Tibial artery (tissue), 4 donors: ENCODE measurements at regions not wholly inside any gene's neighbourhood (a gene's known extent, or its start where the extent isn't known, plus 50 kb on each side); places are given as distances from the start of the nearest gene placed in this dataset.

Experiments used
- DNase-seq, 2 donors: peaks; one replicate each; pipeline ENCODE4 v3.0.0-alpha.2; 2019
- H3K27ac ChIP-seq, 2 donors: fragments of 200-600 bp; sonication (generic) in 1 of 2; 1 replicate in 1 of 2; 2 replicates in 1 of 2; pipeline ENCODE4 v1.5.1; 2018 to 2019; ENCODE audit warnings: mild to moderate bottlenecking in 1 of 2
- H3K27me3 ChIP-seq, 2 donors: fragments of 200-600 bp; sonication (generic) in 1 of 2; one replicate each; pipeline versions ENCODE4 v1.5.1 to v1.6.0; 2016 to 2019
- H3K36me3 ChIP-seq, 3 donors: fragments of 200-600 bp; sonication (generic) in 2 of 3; one replicate each; pipeline ENCODE4 v1.5.1; 2016 to 2019; ENCODE audit warnings: mild to moderate bottlenecking in 2 of 3
- H3K4me1 ChIP-seq, 4 donors: fragments of 200-600 bp; sonication (generic) in 2 of 4; 1 replicate in 3 of 4; 2 replicates in 1 of 4; pipeline ENCODE4 v1.5.1; 2016 to 2019
- H3K4me3 ChIP-seq, 2 donors: fragments of 200-600 bp; sonication (generic) in 1 of 2; 1 replicate in 1 of 2; 2 replicates in 1 of 2; pipeline ENCODE4 v1.5.1; 2018 to 2019; ENCODE audit warnings: mild to moderate bottlenecking in 2 of 2
- H3K9me3 ChIP-seq, 3 donors: fragments of 200-600 bp; sonication (generic) in 1 of 3; one replicate each; pipeline ENCODE4 v1.5.1; 2016 to 2019
- intact Hi-C: fragments of 100-400 bp; cut with DNase I; formaldehyde crosslinking; loops from one replicate; pipeline ENCODE4 v1.15.0; 2023; ENCODE audit warnings: low total_unique reads
- TF ChIP-seq, protein P1 (sequence below), 2 experiments: fragments of 200-600 bp in 1 of 2; fragments of 450-650 bp in 1 of 2; IDR thresholded peaks; one replicate each; pipeline ENCODE4 v1.5.1; 2017 to 2019; ENCODE audit warnings: antibody characterized with exemption in 2 of 2, mild to moderate bottlenecking in 1 of 2, moderate library complexity in 1 of 2

DNA sequence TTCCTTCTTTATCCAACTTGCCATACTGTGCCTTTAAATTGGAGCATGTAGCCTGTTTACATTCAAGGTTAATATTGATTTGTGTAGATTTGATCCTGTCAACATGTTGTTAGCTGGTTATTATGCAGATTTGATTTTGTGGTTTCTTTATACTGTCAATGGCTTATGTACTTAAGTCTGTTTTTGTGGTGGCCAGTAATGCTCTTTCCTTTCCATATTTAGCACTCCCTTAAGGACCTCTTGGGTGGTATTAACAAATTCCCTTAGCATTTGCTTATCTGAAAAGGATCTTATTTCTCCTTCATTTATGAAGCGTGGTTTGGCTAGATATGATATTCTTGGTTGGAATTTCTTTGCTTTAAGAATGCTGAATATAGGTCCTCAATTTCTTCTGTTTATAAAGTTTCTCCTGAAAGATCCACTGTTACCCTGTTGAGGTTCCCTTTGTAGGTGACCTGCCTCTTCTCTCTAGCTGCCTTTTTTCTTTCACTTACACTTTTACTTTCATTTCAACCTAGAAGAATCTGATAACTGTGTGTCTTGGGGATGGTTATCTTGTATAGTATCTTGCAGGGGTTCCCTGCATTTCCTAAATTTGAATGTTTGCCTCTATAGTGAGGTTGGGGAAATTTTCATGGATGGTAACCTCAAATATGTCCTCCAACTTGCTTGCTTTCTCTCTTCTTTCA is 86.9 kb upstream of the NEGR1 start:
- H3K36me3 ChIP-seq, result no peaks in the 10 kb centered on the region
- H3K27ac ChIP-seq, result no peak overlapping the region
- TF ChIP-seq, protein P1, sequence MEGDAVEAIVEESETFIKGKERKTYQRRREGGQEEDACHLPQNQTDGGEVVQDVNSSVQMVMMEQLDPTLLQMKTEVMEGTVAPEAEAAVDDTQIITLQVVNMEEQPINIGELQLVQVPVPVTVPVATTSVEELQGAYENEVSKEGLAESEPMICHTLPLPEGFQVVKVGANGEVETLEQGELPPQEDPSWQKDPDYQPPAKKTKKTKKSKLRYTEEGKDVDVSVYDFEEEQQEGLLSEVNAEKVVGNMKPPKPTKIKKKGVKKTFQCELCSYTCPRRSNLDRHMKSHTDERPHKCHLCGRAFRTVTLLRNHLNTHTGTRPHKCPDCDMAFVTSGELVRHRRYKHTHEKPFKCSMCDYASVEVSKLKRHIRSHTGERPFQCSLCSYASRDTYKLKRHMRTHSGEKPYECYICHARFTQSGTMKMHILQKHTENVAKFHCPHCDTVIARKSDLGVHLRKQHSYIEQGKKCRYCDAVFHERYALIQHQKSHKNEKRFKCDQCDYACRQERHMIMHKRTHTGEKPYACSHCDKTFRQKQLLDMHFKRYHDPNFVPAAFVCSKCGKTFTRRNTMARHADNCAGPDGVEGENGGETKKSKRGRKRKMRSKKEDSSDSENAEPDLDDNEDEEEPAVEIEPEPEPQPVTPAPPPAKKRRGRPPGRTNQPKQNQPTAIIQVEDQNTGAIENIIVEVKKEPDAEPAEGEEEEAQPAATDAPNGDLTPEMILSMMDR (IDR thresholded peaks at IDR 0.05), result no peak
- no peaks in the 10 kb centered on the region for H3K9me3 ChIP-seq
- no peaks in the 10 kb centered on the region for H3K27me3 ChIP-seq
- intact Hi-C loops, result no loop called here
- no peaks in the 10 kb centered on the region for H3K4me1 ChIP-seq
- no peak overlapping the region for H3K4me3 ChIP-seq
- no peak for DNase-seq

DNA sequence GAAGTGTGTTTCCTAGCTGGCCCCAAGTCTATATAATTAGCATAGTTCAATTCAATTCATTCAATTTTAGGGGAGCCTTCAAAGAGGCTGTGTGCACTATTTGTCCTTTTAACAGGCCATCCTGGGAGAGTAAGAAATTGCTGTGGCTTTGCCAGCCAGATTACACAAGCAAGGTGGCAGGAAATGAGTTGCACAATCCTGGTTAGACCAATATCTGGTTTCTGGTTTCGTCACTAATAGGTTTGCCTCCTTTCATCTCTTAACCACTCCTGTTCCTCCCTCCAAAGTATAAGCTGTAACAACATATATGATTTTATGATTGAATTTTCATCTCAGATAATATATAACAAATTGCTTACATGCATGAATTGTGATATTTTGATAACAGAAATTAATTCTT is 84.1 kb upstream of the NEGR1 start:
- no peaks in the 10 kb centered on the region for H3K36me3 ChIP-seq
- intact Hi-C loops, result no loop called here
- no peaks in the 10 kb centered on the region for H3K9me3 ChIP-seq
- TF ChIP-seq, protein P1 (IDR thresholded peaks at IDR 0.05), result no peak
- no peaks in the 10 kb centered on the region for H3K27me3 ChIP-seq
- no peak overlapping the region for H3K4me3 ChIP-seq
- no peaks in the 10 kb centered on the region for H3K4me1 ChIP-seq
- DNase-seq, result no peak
- no peak overlapping the region for H3K27ac ChIP-seq

DNA sequence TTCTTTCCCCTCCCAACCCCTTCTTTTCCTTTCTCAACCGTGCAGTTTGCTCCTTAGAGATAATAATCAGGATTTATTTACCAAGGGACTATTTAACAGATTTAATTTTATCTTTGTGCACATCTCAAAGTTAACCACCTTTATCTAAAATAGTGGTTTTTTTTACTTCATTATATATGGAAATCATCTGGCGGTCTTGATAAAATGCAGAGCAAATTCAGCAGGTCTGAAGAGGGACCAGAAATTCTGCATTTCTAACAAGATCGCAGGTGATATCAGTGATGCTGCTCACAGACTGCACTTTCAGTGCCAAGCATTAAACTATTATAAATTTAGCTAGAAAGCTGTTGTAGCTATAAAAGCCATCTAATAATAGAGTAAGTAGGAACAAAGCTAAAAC is 83.4 kb upstream of the NEGR1 start:
- Histone ChIP-seq H3K36me3 (no peaks in the 10 kb centered on the region), H3K9me3 (no peaks in the 10 kb centered on the region), H3K4me1 (no peaks in the 10 kb centered on the region), H3K27me3 (no peaks in the 10 kb centered on the region), H3K27ac (no peak overlapping the region), H3K4me3 (no peak overlapping the region)
- intact Hi-C loops, result no loop called here
- DNase-seq, result no peak
- TF ChIP-seq, protein P1 (IDR thresholded peaks at IDR 0.05), result no peak

DNA sequence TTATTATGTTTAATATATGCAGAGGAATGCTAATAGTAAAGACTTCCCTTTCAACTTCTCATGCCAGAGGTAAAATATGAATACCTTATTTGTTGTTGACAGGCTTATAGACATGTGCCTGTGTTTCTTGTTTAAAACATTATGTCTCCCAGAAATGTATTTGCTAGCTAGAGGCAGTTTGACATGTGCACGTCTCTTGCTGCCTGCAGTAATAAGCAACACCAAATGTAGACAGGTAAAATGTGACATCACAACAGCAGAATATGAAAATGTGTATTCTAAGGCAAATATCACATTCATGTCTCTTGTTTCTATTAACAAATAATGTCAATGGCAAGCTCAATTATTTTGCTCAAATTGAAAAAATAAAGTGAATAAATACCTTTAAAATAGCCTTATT is 80.2 kb upstream of the NEGR1 start:
- DNase-seq, result no peak
- Histone ChIP-seq H3K4me1 (no peaks in the 10 kb centered on the region), H3K4me3 (no peak overlapping the region), H3K27me3 (no peaks in the 10 kb centered on the region), H3K9me3 (peaks cover 0 to 5% (median 0%) of the 10 kb centered on the region in 3 donors), H3K27ac (no peak overlapping the region), H3K36me3 (no peaks in the 10 kb centered on the region)
- intact Hi-C loops, result no loop called here
- TF ChIP-seq, protein P1 (IDR thresholded peaks at IDR 0.05), result no peak

DNA sequence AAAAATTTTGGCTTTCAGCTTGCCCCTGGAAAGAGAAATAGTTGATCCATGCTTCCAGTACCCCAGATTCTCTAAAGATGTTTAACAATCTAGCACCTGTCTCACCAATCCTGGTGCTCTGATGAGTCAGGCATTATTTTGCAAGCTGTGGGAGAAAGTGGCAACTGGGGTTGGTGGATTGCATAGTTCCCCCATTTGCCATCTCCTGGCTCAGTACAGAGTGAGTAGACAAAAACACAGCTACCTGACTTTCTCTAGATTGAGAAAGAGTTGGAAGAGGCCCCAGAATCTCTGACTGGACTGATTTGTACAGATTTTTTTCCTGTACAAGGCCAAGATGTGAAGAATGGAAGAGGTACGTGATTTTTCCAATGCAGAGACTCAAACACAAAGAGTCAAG is 75.1 kb upstream of the NEGR1 start:
- DNase-seq, result no peak
- H3K27me3 ChIP-seq, result no peaks in the 10 kb centered on the region
- intact Hi-C loops, result no loop called here
- H3K27ac ChIP-seq, result no peak overlapping the region
- no peaks in the 10 kb centered on the region for H3K4me1 ChIP-seq
- H3K36me3 ChIP-seq, result no peaks in the 10 kb centered on the region
- H3K9me3 ChIP-seq, result peaks cover 0 to 5% (median 0%) of the 10 kb centered on the region in 3 donors
- no peak overlapping the region for H3K4me3 ChIP-seq
- TF ChIP-seq, protein P1 (IDR thresholded peaks at IDR 0.05), result no peak

DNA sequence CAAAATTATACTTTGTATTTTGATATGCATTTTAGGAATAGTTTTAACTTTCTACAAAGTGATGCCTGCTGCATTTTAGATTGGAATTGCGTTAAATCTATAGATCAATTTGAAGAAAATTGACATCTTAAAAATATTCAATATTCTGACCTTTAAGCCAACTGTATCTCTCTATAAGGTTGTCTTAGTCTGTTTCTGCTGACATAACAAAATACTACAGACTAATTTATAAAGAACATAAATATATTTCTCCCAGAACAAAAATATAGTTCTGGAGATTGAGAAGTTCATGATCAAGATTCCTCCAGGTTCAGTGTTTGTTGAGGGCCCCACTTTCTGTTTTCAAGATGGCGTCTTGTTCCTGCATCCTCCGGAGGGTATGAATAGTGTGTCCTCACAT is 73.6 kb upstream of the NEGR1 start:
- no peaks in the 10 kb centered on the region for H3K36me3 ChIP-seq
- no peak overlapping the region for H3K4me3 ChIP-seq
- TF ChIP-seq, protein P1 (IDR thresholded peaks at IDR 0.05), result no peak
- H3K9me3 ChIP-seq, result peaks cover 0 to 5% (median 0%) of the 10 kb centered on the region in 3 donors
- no peaks in the 10 kb centered on the region for H3K4me1 ChIP-seq
- H3K27ac ChIP-seq, result no peak overlapping the region
- H3K27me3 ChIP-seq, result no peaks in the 10 kb centered on the region
- intact Hi-C loops, result no loop called here
- DNase-seq, result no peak
